ENCODE measurements at regions not wholly inside any gene's neighbourhood (a gene's known extent, or its start where the extent isn't known, plus 50 kb on each side); places are given as distances from the start of the nearest gene placed in this dataset.

DNA sequence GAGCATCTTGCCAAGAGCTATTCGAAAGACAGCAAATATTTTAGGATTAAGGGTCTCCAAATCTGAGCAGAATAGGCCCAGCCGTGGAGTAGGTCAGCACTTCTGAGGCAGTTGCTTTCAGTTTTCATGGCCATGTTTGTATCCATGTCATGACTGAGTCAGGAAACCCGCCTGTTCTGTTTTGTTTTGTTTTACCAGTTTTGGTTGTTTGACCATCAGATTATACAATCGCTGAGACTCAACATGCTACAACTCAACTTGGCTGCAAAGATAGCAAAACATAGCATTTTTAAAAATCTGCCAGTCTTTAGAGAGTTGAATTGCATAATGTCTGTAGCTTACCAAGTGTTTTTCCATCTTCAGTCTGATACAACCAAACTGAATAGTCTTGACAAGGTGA, 185.1 kb upstream of the ZNF462 start:
- no peak for DNase-seq (ENCODE audit: extremely low read depth, low read depth)
- no peak overlapping the region for H3K4me3 ChIP-seq (replicated peaks; ENCODE audit: low read depth, low read length)
- TF ChIP-seq, protein P1, sequence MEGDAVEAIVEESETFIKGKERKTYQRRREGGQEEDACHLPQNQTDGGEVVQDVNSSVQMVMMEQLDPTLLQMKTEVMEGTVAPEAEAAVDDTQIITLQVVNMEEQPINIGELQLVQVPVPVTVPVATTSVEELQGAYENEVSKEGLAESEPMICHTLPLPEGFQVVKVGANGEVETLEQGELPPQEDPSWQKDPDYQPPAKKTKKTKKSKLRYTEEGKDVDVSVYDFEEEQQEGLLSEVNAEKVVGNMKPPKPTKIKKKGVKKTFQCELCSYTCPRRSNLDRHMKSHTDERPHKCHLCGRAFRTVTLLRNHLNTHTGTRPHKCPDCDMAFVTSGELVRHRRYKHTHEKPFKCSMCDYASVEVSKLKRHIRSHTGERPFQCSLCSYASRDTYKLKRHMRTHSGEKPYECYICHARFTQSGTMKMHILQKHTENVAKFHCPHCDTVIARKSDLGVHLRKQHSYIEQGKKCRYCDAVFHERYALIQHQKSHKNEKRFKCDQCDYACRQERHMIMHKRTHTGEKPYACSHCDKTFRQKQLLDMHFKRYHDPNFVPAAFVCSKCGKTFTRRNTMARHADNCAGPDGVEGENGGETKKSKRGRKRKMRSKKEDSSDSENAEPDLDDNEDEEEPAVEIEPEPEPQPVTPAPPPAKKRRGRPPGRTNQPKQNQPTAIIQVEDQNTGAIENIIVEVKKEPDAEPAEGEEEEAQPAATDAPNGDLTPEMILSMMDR (IDR thresholded peaks at IDR 0.05; ENCODE audit: low read depth, low read length, missing control alignments): no peak

- TF ChIP-seq, protein P1 (IDR thresholded peaks at IDR 0.05; ENCODE audit: low read depth, low read length, missing control alignments): no peak
- H3K4me3 ChIP-seq (replicated peaks; ENCODE audit: low read depth, low read length): no peak overlapping the region
- DNase-seq (ENCODE audit: extremely low read depth, low read depth): no peak
Measured at GRCh38 chr9:106678273-106678672, 184.7 kb upstream of the ZNF462 start.

DNA sequence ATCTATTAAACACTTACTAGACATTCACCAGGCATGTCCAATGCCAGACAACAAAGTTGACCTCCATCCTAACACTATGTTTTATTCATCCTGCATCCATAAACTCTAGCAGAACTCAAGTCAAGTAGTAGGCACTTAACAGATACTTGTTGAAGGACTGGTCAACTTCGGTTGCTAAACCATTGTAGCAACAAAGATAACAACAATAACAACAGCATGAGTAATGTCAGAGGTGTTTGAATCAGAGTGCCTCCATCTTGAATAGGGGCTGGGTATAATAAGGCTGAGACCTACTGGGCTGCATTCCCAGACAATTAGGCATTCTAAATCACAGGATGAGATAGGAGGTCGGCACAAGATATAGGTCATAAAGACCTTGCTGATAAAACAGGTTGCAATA, 180.5 kb upstream of the ZNF462 start:
- TF ChIP-seq, protein P1 (IDR thresholded peaks at IDR 0.05; ENCODE audit: low read depth, low read length, missing control alignments): no peak
- no peak overlapping the region for H3K4me3 ChIP-seq (replicated peaks; ENCODE audit: low read depth, low read length)
- no peak for DNase-seq (ENCODE audit: extremely low read depth, low read depth)

- DNase-seq (ENCODE audit: extremely low read depth, low read depth): no peak
- TF ChIP-seq, protein P1 (IDR thresholded peaks at IDR 0.05; ENCODE audit: low read depth, low read length, missing control alignments): no peak
- H3K4me3 ChIP-seq (replicated peaks; ENCODE audit: low read depth, low read length): no peak overlapping the region
Measured at GRCh38 chr9:106683454-106683853, 179.5 kb upstream of the ZNF462 start.

DNA sequence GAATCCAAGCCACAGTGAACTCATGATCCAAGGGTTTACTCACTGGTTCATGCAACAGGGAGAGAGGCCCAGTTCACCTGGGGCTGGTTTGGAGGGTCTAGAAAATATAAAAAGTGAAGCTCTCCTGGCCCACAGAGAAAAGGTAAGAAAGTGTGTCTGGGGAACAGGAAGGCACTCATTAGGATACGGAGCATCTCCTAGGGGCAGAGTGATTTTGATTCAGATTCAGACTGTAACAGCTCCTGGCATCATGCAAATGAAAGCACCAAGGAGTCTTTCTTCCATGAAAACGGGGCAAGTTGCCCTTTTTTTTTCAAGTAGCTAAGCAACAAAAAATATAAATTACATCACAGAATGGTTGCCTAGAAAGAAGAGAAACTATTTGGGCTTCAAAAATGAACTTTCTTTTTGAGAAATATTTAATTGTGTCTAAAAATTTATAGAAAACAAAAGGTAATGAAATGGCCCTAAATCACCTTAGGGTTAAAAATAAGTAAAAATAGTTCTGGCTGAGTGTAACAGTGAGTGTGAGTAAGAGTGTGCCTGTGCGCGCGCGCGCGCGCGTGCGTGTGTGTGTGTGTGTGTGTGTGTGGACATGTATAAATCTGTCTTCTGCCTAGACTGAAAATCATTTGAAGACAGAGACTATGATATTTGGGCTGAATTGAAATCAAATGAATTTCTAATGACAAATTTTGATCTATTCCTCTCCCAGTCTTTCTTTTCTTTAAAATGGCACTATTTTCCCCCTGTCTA, 177.8 kb upstream of the ZNF462 start:
- no peak overlapping the region for H3K4me3 ChIP-seq (replicated peaks; ENCODE audit: low read depth, low read length)
- DNase-seq (ENCODE audit: extremely low read depth, low read depth): no peak
- TF ChIP-seq, protein P1 (IDR thresholded peaks at IDR 0.05; ENCODE audit: low read depth, low read length, missing control alignments): no peak

- no peak for DNase-seq (ENCODE audit: extremely low read depth, low read depth)
- TF ChIP-seq, protein P1 (IDR thresholded peaks at IDR 0.05; ENCODE audit: low read depth, low read length, missing control alignments): no peak
- H3K4me3 ChIP-seq (replicated peaks; ENCODE audit: low read depth, low read length): no peak overlapping the region
Measured at GRCh38 chr9:106689089-106689488, 173.9 kb upstream of the ZNF462 start.

GRCh38 chr9:106691627-106692026, 171.3 kb upstream of the ZNF462 start:
- no peak overlapping the region for H3K4me3 ChIP-seq (replicated peaks; ENCODE audit: low read depth, low read length)
- TF ChIP-seq, protein P1 (IDR thresholded peaks at IDR 0.05; ENCODE audit: low read depth, low read length, missing control alignments): no peak
- no peak for DNase-seq (ENCODE audit: extremely low read depth, low read depth)
